PFSK-1 (cell line): ENCODE measurements at regions not wholly inside any gene's neighbourhood (a gene's known extent, or its start where the extent isn't known, plus 50 kb on each side); places are given as distances from the start of the nearest gene placed in this dataset.

Experiments
- FOXP2 ChIP-seq: optimal IDR thresholded peaks from 2 replicates; pipeline ENCODE3; 2011; ENCODE audit warnings: borderline replicate concordance, control low read depth, inconsistent platforms; ENCODE audit not compliant: insufficient read depth; ENCODE audit errors: extremely low read length, extremely low read depth
- POLR2AphosphoS5 ChIP-seq: IDR thresholded peaks from 2 replicates; pipeline ENCODE4 v1.6.1; 2012; ENCODE audit warnings: low read depth, mild to moderate bottlenecking, control low read depth, low read length, moderate library complexity
- SIN3A ChIP-seq: IDR thresholded peaks from 2 replicates; pipeline ENCODE4 v1.6.1; 2012; ENCODE audit warnings: mild to moderate bottlenecking, low read length, moderate library complexity, borderline replicate concordance; ENCODE audit not compliant: insufficient read depth
- TAF1 ChIP-seq: IDR thresholded peaks from 2 replicates; pipeline ENCODE4 v1.6.1; 2012; ENCODE audit warnings: low read length, control low read depth, borderline replicate concordance; ENCODE audit not compliant: insufficient read depth
- TF ChIP-seq, protein P1 (sequence below), 2 experiments: IDR thresholded peaks; 2 replicates each; pipeline versions ENCODE4 v1.6.1 to v1.8.0; 2011 to 2012; ENCODE audit warnings: low read depth in 2 of 2, low read length in 2 of 2, control low read depth in 1 of 2, inconsistent platforms in 1 of 2, mild to moderate bottlenecking in 1 of 2, moderate library complexity in 1 of 2; ENCODE audit not compliant: insufficient read depth in 1 of 2

DNA sequence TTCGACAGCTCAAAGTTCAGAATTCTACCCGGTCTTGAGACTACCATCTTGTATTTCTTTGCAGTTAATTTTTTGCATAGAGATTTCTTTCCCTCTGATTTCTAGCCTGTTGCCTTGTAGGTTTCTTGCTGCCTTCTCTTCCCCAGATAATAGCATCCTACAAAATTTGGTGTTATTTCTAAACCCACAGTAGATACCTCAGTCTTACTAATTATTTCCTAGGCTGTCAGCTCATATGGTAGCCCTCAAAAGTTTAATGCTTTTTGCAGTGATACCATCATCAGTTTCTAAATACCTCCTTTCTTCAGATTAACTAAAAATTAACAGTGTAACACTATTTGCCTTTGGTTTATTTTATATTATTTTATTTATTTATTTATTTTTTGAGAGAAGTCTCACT, 61.9 kb upstream of the TMPO start:
- TF ChIP-seq SIN3A (no peak), TAF1 (no peak), FOXP2 (no peak), POLR2AphosphoS5 (no peak)
- TF ChIP-seq, protein P1, sequence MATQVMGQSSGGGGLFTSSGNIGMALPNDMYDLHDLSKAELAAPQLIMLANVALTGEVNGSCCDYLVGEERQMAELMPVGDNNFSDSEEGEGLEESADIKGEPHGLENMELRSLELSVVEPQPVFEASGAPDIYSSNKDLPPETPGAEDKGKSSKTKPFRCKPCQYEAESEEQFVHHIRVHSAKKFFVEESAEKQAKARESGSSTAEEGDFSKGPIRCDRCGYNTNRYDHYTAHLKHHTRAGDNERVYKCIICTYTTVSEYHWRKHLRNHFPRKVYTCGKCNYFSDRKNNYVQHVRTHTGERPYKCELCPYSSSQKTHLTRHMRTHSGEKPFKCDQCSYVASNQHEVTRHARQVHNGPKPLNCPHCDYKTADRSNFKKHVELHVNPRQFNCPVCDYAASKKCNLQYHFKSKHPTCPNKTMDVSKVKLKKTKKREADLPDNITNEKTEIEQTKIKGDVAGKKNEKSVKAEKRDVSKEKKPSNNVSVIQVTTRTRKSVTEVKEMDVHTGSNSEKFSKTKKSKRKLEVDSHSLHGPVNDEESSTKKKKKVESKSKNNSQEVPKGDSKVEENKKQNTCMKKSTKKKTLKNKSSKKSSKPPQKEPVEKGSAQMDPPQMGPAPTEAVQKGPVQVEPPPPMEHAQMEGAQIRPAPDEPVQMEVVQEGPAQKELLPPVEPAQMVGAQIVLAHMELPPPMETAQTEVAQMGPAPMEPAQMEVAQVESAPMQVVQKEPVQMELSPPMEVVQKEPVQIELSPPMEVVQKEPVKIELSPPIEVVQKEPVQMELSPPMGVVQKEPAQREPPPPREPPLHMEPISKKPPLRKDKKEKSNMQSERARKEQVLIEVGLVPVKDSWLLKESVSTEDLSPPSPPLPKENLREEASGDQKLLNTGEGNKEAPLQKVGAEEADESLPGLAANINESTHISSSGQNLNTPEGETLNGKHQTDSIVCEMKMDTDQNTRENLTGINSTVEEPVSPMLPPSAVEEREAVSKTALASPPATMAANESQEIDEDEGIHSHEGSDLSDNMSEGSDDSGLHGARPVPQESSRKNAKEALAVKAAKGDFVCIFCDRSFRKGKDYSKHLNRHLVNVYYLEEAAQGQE (IDR thresholded peaks at IDR 0.05; ENCODE audit: insufficient read depth in 1 of 2, low read depth in 2 of 2, low read length in 2 of 2): no peak

DNA sequence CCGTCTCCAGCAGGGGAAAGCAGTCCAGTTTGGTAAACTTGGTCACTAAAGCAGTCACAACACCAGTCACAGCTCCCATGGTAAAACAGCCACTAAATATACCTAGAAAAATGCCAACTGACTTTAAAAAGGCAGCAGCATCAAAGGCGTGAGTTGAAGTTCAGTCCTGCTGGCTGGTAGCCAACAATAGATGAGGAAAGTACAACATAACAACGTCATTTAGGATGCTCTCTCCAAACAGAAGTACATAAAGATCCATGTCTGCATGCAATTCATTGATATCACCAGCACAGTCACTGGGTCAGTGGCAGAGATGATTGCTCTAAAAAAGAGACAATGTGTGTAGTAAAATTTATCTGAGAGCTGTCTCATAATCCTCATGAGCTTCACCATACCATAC, 59.3 kb upstream of the TMPO start:
- TF ChIP-seq POLR2AphosphoS5: no peak
- TF ChIP-seq SIN3A: no peak
- TF ChIP-seq, protein P1 (IDR thresholded peaks at IDR 0.05; ENCODE audit: insufficient read depth in 1 of 2, low read depth in 2 of 2, low read length in 2 of 2): no peak
- TF ChIP-seq TAF1: no peak
- no peak for TF ChIP-seq FOXP2

DNA sequence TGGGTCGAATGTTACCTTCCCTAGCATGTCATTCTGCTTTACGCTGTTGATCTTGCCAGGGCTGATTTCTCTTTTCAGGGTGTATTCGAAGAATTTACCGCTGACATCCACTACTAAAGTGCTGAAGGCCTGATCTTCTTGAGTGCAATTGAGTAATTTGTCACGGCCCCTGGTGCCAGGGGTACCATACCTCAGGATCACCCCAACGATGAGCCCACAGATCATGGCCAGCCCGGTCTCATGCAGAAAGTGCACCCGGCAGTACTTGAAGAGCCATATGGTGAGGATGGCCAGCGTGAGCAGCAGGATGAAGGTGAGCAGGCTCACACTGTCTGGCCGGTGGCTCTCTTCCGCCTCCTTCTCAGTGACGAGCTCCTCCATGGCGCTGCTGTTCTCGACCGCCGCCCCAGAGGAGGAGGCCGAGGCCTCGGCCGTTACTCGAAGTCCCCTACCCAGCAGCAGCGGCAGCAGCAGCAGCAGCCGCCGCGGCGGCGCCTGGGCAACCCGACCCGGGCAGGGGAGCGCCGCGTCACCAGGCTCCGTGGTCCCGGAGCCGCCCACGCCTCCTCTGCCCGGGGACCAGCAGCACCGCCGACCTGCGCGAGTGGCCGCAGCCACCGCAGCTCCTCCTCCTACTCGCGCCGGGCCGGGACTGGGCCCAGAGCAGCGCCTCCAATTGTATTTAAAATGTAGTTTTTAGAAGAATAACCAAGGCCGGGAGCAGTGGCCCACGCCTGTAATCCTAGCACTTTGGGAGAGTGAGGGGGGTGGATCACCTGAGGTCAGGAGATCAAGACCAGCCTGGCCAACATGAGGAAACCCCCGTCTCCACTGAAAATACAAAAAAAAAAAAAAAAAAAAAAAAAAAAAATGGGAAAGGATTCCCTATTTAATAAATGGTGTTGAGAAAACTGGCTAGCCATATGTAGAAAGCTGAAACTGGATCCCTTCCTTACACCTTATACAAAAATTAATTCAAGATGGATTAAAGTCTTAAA, 58.5 kb upstream of the TMPO start:
- TF ChIP-seq POLR2AphosphoS5 (no peak), SIN3A (no peak), TAF1 (no peak), FOXP2 (no peak)
- TF ChIP-seq, protein P1 (IDR thresholded peaks at IDR 0.05; ENCODE audit: insufficient read depth in 1 of 2, low read depth in 2 of 2, low read length in 2 of 2): no peak

DNA sequence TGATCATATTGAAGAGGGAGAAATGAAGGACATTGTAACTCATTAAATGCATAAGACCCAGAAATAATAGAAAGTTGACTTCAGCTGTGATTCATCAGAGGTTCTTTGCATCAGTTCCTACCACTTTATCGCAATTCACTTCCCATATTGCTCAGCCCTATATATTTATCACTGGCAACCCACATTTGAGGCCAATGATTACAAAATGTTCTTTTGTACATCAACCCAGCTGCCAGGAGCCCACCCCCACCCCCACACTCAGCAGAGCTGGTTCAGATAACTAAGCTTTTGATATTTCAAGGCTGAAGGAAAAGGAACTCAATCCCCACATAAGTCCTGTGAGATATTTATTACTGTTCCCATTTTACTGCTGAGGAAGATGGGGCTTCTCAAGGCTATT, 51.2 kb upstream of the TMPO start:
- TF ChIP-seq POLR2AphosphoS5: no peak
- TF ChIP-seq TAF1: no peak
- TF ChIP-seq, protein P1 (IDR thresholded peaks at IDR 0.05; ENCODE audit: insufficient read depth in 1 of 2, low read depth in 2 of 2, low read length in 2 of 2): no peak
- TF ChIP-seq FOXP2: no peak
- TF ChIP-seq SIN3A: no peak
